ENCODE measurements at regions not wholly inside any gene's neighbourhood (a gene's known extent, or its start where the extent isn't known, plus 50 kb on each side); places are given as distances from the start of the nearest gene placed in this dataset.

- TF ChIP-seq EZH2 (optimal IDR thresholded peaks at IDR 0.05; ENCODE audit: low read depth, low read length) = no peak
- TF ChIP-seq, protein P1, sequence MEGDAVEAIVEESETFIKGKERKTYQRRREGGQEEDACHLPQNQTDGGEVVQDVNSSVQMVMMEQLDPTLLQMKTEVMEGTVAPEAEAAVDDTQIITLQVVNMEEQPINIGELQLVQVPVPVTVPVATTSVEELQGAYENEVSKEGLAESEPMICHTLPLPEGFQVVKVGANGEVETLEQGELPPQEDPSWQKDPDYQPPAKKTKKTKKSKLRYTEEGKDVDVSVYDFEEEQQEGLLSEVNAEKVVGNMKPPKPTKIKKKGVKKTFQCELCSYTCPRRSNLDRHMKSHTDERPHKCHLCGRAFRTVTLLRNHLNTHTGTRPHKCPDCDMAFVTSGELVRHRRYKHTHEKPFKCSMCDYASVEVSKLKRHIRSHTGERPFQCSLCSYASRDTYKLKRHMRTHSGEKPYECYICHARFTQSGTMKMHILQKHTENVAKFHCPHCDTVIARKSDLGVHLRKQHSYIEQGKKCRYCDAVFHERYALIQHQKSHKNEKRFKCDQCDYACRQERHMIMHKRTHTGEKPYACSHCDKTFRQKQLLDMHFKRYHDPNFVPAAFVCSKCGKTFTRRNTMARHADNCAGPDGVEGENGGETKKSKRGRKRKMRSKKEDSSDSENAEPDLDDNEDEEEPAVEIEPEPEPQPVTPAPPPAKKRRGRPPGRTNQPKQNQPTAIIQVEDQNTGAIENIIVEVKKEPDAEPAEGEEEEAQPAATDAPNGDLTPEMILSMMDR (IDR thresholded peaks at IDR 0.05; ENCODE audit: low read length) = no peak
Measured at GRCh38 chr9:101902051-101902450, 163.6 kb upstream of the GRIN3A start.
